22Rv1 (cell line): ENCODE measurements at regions not wholly inside any gene's neighbourhood (a gene's known extent, or its start where the extent isn't known, plus 50 kb on each side); places are given as distances from the start of the nearest gene placed in this dataset.
"Not testable (repeated sequence)": the region's sequence is repeated elsewhere in the genome, so short reads cannot be mapped to it uniquely, and the experiment has no call there.

Source experiments
- H3K27ac ChIP-seq: fragments of 450-650 bp; 2 replicates; pipeline ENCODE4 v1.5.1; 2017
- ZFX ChIP-seq: fragments of 450-650 bp; IDR thresholded peaks from 2 replicates; pipeline ENCODE4 v1.6.1; 2017; ENCODE audit warnings: antibody characterized with exemption, borderline replicate concordance
- TF ChIP-seq, protein P1 (sequence below): fragments of 450-650 bp; IDR thresholded peaks from 2 replicates; pipeline ENCODE4 v1.5.1; 2017; ENCODE audit warnings: mild to moderate bottlenecking

DNA sequence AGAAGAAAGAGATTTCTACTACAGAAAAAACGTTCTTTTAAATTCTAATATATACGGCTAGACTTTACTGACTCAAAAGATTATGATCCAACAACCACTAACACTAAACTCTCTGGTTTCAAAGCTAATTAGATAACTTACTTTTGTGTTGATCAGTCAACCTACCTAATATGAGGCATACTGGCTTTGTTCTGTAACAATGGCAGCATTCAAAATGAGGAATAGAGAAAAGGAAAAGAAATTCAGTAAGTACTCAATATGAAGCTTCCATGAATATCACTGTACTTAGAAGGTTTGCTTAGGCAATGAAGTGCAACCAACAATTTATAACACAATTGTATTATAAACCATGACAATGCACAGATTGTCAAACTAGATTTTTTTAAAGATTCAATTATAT lies 430.5 kb upstream of the PMFBP1 start:
- no peak for TF ChIP-seq ZFX
- TF ChIP-seq, protein P1, sequence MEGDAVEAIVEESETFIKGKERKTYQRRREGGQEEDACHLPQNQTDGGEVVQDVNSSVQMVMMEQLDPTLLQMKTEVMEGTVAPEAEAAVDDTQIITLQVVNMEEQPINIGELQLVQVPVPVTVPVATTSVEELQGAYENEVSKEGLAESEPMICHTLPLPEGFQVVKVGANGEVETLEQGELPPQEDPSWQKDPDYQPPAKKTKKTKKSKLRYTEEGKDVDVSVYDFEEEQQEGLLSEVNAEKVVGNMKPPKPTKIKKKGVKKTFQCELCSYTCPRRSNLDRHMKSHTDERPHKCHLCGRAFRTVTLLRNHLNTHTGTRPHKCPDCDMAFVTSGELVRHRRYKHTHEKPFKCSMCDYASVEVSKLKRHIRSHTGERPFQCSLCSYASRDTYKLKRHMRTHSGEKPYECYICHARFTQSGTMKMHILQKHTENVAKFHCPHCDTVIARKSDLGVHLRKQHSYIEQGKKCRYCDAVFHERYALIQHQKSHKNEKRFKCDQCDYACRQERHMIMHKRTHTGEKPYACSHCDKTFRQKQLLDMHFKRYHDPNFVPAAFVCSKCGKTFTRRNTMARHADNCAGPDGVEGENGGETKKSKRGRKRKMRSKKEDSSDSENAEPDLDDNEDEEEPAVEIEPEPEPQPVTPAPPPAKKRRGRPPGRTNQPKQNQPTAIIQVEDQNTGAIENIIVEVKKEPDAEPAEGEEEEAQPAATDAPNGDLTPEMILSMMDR: no peak
- H3K27ac ChIP-seq: no peak overlapping the region

DNA sequence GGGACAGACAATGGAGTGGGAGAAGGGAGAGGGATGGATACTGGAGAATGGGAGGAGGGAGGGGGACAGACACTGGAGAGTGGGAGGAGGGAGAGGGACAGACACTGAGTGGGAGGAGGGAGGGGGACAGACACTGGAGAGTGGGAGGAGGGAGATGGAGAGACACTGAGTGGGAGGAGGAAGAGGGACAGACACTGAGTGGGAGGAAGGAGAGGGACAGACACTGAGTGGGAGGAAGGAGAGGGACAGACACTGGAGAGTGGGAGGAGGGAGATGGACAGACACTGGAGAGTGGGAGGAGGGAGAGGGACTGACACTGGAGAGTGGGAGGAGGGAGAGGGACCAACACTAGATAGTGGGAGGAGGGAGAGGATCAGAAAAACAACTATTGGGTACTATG lies 426.7 kb upstream of the PMFBP1 start:
- no peak overlapping the region for H3K27ac ChIP-seq
- TF ChIP-seq, protein P1: no peak
- no peak for TF ChIP-seq ZFX

DNA sequence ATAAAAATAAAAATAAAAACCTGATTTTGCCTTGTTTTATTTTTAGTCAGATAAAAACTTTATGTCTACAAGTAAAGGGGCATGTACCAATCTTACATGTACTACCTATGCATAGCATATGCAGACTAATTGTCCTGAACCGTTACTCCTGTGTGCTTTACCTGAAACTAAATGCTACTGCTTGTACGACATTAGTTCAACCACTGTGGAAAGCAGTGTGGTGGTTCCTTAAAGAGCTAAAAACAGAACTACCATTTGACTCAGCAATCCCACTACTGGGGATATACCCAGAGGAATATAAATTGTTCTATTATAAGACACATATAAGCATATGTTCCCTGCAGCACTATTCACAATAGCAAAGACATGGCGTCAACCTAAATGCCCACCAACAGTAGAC lies 426.0 kb upstream of the PMFBP1 start:
- TF ChIP-seq, protein P1: no peak
- no peak for TF ChIP-seq ZFX

DNA sequence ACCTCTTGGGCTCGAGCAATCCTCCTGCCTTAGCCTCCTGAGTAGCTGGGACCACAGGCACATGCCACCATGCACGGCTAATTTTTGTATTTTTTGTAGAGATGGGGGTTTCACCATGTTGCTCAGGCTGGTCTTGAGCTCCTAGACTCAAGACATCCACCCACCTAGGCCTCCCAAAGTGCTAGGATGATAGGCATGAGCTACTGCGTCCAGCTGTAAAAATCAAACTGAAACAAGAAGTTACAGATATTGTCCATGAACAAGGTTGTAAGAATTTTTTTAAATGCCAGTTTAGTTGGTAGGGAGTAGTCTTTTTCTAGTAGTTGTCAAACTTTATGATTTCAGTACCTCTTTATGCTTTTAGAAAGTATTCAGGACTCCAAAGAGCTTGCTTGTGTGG lies 424.4 kb upstream of the PMFBP1 start:
- TF ChIP-seq, protein P1: no peak
- TF ChIP-seq ZFX: no peak
- no peak overlapping the region for H3K27ac ChIP-seq

More for the DNA sequence above, 426.0 kb upstream of the PMFBP1 start:
- no peak overlapping the region for H3K27ac ChIP-seq

DNA sequence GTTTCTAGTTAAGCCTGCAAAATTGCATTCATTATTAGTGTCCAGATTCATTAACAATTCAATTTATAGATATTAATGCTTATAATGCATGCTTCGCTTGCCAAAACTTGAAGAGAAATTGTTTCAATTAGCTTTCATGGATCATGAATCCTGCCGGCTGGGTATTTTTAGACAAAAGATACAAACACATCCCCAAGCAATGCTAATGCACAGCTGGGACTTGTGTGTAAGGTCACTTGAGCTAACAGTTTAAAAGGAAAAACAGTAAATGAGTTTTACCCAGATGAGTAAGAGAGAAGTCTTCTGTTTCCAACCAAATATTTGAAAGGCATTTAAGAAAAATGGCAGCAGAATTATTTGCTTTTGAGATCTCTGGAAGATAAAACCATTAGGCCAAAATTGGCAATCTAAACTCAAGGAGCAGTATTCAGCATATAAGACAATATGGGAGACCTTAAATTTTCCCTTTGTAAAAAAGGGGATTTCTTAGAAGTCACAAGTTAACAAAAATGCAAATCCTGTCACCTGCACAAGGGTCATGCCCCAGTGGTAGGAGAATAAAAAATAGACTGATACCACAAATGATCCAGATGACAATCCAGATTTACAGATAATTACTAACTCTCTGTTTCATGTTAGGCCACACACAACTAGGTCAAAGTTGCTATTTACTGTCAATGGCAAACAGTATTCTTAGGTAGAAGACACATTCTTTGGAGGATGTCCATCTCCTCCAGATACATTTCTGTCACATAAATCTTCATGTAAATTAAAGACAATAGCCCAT lies 418.4 kb upstream of the PMFBP1 start:
- TF ChIP-seq ZFX: no peak
- TF ChIP-seq, protein P1: no peak
- no peak overlapping the region for H3K27ac ChIP-seq

DNA sequence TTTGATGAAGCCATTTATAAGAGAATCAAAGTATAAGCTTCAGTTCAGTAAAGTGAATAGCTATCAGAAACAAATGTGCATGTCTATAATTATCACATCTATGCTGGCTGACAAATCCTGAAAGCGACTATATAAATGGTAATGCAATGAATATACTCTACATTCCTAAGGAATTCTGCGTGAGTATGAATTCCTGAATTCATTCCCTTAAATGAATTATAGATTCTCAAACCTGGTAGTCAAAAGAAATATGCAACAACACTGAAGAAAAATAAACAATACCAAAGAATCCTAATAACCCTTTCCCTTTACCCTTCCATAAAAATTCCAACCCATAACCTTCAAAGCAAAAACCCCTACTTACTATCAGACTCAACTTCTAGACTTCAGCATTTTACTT lies 416.6 kb upstream of the PMFBP1 start:
- TF ChIP-seq, protein P1: no peak
- TF ChIP-seq ZFX: no peak
- H3K27ac ChIP-seq: no peak overlapping the region

DNA sequence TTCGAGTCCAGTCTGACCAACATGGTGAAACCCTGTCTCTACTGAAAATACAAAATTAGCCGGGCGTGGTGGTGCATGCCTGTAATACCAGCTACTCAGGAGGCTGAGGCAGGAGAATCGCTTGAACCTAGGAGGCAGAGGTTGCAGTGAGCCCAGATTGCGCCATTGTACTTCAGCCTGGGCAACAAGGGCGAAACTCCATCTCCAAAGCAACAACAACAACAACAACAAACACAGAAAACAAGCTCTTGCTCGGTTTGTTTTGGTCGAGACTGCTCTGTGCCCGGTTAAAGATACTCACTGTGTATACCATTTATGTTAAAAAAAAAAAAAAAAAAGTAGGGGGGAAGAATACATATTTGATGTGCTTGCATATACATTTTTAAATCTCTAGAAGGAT lies 406.1 kb upstream of the PMFBP1 start:
- not testable (repeated sequence) for H3K27ac ChIP-seq

DNA sequence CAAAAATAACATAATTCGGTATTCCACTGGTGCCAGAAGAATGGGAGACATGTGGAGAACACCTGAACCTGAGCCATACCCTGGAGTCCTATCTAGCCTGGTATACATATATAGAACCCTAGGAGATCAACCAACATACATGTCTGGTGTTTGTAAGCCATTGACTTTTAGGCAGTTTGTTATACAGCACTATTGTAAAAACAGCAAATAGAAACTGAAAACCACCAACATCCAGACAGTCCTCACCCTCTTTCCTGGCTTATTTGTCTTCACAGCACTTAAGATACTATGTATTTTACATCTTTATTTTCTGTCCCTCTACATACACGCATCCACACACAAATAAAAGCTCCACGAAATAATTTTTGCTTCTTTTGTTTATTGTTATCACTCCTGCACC lies 404.2 kb upstream of the PMFBP1 start:
- TF ChIP-seq, protein P1: no peak
- no peak for TF ChIP-seq ZFX
- no peak overlapping the region for H3K27ac ChIP-seq
